Glutamatergic neuron (in vitro differentiated cells): ENCODE measurements at regions not wholly inside any gene's neighbourhood (a gene's known extent, or its start where the extent isn't known, plus 50 kb on each side); places are given as distances from the start of the nearest gene placed in this dataset.

Experiments
- DNase-seq: peaks from one replicate; pipeline ENCODE4 v3.0.0; 2022
- H3K27ac Mint-ChIP-seq: one replicate; pipeline ENCODE4 v1.8.0; 2020; ENCODE audit warnings: mild to moderate bottlenecking, mixed read lengths, inconsistent platforms; ENCODE audit not compliant: unreplicated experiment
- H3K27me3 Mint-ChIP-seq: one replicate; pipeline ENCODE4 v1.8.0; 2020; ENCODE audit warnings: mild to moderate bottlenecking, moderate library complexity, mixed read lengths, inconsistent platforms; ENCODE audit not compliant: unreplicated experiment
- H3K36me3 Mint-ChIP-seq: one replicate; pipeline ENCODE4 v1.8.0; 2020; ENCODE audit warnings: mild to moderate bottlenecking, mixed read lengths, inconsistent platforms; ENCODE audit not compliant: unreplicated experiment
- H3K4me1 Mint-ChIP-seq: one replicate; pipeline ENCODE4 v1.8.0; 2020; ENCODE audit warnings: mild to moderate bottlenecking, low read depth, mixed read lengths, inconsistent platforms; ENCODE audit not compliant: unreplicated experiment
- H3K4me3 Mint-ChIP-seq: one replicate; pipeline ENCODE4 v1.8.0; 2020; ENCODE audit warnings: mild to moderate bottlenecking, mixed read lengths, inconsistent platforms; ENCODE audit not compliant: unreplicated experiment
- H3K9me3 Mint-ChIP-seq: one replicate; pipeline ENCODE4 v1.8.0; 2020; ENCODE audit warnings: mild to moderate bottlenecking, moderate library complexity, mixed read lengths, inconsistent platforms; ENCODE audit not compliant: unreplicated experiment
- CTCF ChIP-seq: fragments of 200-600 bp; sonication (generic); IDR thresholded peaks from one replicate; pipeline ENCODE4 v1.5.0; 2021; ENCODE audit not compliant: partially characterized antibody, unreplicated experiment

GRCh38 chr18:22494771-22495170 lies 77.1 kb upstream of the CTAGE1 start:
- DNase-seq = no peak

GRCh38 chr18:22499421-22499820 lies 81.7 kb upstream of the CTAGE1 start:
- no peak overlapping the region for H3K27ac Mint-ChIP-seq
- TF ChIP-seq CTCF = no peak
- H3K4me3 Mint-ChIP-seq = no peak overlapping the region
- H3K36me3 Mint-ChIP-seq = peaks cover 5% of the 10 kb centered on the region
- no peaks in the 10 kb centered on the region for H3K9me3 Mint-ChIP-seq
- H3K4me1 Mint-ChIP-seq = no peaks in the 10 kb centered on the region
- H3K27me3 Mint-ChIP-seq = no peaks in the 10 kb centered on the region
- DNase-seq = no peak

More at GRCh38 chr18:22494771-22495170, 77.1 kb upstream of the CTAGE1 start:
- Mint-ChIP-seq H3K36me3 (no peaks in the 10 kb centered on the region), H3K4me1 (no peaks in the 10 kb centered on the region), H3K27me3 (no peaks in the 10 kb centered on the region), H3K9me3 (no peaks in the 10 kb centered on the region), H3K27ac (no peak overlapping the region), H3K4me3 (no peak overlapping the region)
- no peak for TF ChIP-seq CTCF

- no peaks in the 10 kb centered on the region for H3K27me3 Mint-ChIP-seq
- no peak for TF ChIP-seq CTCF
- H3K4me3 Mint-ChIP-seq = no peak overlapping the region
These were observed 86.1 kb upstream of the CTAGE1 start for GRCh38 chr18:22503803-22504202.

GRCh38 chr18:22504251-22505030 lies 86.7 kb upstream of the CTAGE1 start:
- no peak for DNase-seq
- Mint-ChIP-seq H3K9me3 (no peaks in the 10 kb centered on the region), H3K36me3 (peaks cover 5% of the 10 kb centered on the region), H3K27ac (no peak overlapping the region), H3K4me3 (no peak overlapping the region), H3K27me3 (no peaks in the 10 kb centered on the region), H3K4me1 (no peaks in the 10 kb centered on the region)
- TF ChIP-seq CTCF = no peak

More at GRCh38 chr18:22503803-22504202, 86.1 kb upstream of the CTAGE1 start:
- Mint-ChIP-seq H3K27ac (no peak overlapping the region), H3K9me3 (no peaks in the 10 kb centered on the region), H3K4me1 (no peaks in the 10 kb centered on the region), H3K36me3 (peaks cover 5% of the 10 kb centered on the region)
- no peak for DNase-seq

GRCh38 chr18:22505141-22505591 lies 87.5 kb upstream of the CTAGE1 start:
- Mint-ChIP-seq H3K4me1 (no peaks in the 10 kb centered on the region), H3K9me3 (no peaks in the 10 kb centered on the region), H3K27ac (no peak overlapping the region), H3K27me3 (no peaks in the 10 kb centered on the region), H3K36me3 (peaks cover 5% of the 10 kb centered on the region), H3K4me3 (no peak overlapping the region)
- no peak for DNase-seq
- no peak for TF ChIP-seq CTCF
